GM12878 (cell line): ENCODE measurements at regions not wholly inside any gene's neighbourhood (a gene's known extent, or its start where the extent isn't known, plus 50 kb on each side); places are given as distances from the start of the nearest gene placed in this dataset.

ENCODE experiments used
- ATAC-seq: fragments of 200-7000 bp; cut with Tn5 transposase; 3 replicates; pipeline ENCODE4 v1.9.1; 2020; ENCODE audit warnings: mild to moderate bottlenecking, moderate library complexity
- BruUV-seq: library from RNA; stranded (reverse); fragments of 400-500 nt; replicated peaks from 2 replicates; lab custom pipeline; 2021; lab: Mats Ljungman, UMichigan
- CTCF ChIA-PET: fragments of 300-600 bp; sonication (Branson Sonifier 250); formaldehyde crosslinking; extraction: SDS; loops from one replicate; lab custom pipeline; 2021; ENCODE audit warnings: inconsistent platforms; lab: Yijun Ruan, JAX
- POLR2A ChIA-PET: fragments of 350-600 bp; formaldehyde crosslinking; extraction: SDS; loops from one replicate; lab custom pipeline; 2021; ENCODE audit warnings: inconsistent platforms; lab: Charles Lee
- RAD21 ChIA-PET: fragments of 300-600 bp; sonication (Branson Sonifier 250); formaldehyde crosslinking; loops from one replicate; lab custom pipeline; 2023; ENCODE audit warnings: antibody characterized with exemption; ENCODE audit not compliant: unreplicated experiment; lab: Charles Lee
- SMC1A ChIA-PET: fragments of 300-600 bp; sonication (Branson Sonifier 250); formaldehyde crosslinking; loops from one replicate; lab custom pipeline; 2023; ENCODE audit not compliant: unreplicated experiment, uncharacterized antibody; lab: Charles Lee
- DNase-seq: peaks from one replicate; pipeline ENCODE4 v3.0.0-alpha.2; 2011; ENCODE audit warnings: low read depth, low spot score
- FAIRE-seq: peaks from 3 replicates; lab custom pipeline; 2011; peaks lifted over from hg19 to GRCh38; lab: Jason Lieb, UNC
- H2AFZ ChIP-seq: 2 replicates; pipeline ENCODE4 v1.6.0; 2011; ENCODE audit warnings: low read depth, low read length, control low read depth; ENCODE audit not compliant: control insufficient read depth
- H3K27ac ChIP-seq: 2 replicates; pipeline ENCODE4 v1.5.1; 2011; ENCODE audit warnings: control low read depth; ENCODE audit not compliant: control insufficient read depth, insufficient read depth
- H3K27me3 ChIP-seq, 2 experiments: replicated peaks in 1 of 2; 2 replicates each; pipeline versions ENCODE4 v1.6.0 to v1.6.1; 2011; ENCODE audit warnings: low read length in 1 of 2; ENCODE audit not compliant: control insufficient read depth in 2 of 2, insufficient read depth in 2 of 2
- H3K36me3 ChIP-seq, 2 experiments: 2 replicates each; pipeline ENCODE4 v1.5.1; 2011; ENCODE audit warnings: low read length in 1 of 2; ENCODE audit not compliant: control insufficient read depth in 2 of 2, insufficient read depth in 2 of 2
- H3K4me1 ChIP-seq: 2 replicates; pipeline ENCODE4 v1.6.1; 2011; ENCODE audit warnings: mild to moderate bottlenecking, low read length, moderate library complexity, mixed read lengths; ENCODE audit not compliant: control insufficient read depth, insufficient read depth
- H3K4me2 ChIP-seq: 2 replicates; pipeline ENCODE4 v1.6.0; 2011; ENCODE audit warnings: control low read depth; ENCODE audit not compliant: control insufficient read depth, insufficient read depth
- H3K4me3 ChIP-seq: fragments of 200-600 bp; sonication (generic); 2 replicates; pipeline ENCODE4 v1.5.1; 2016
- H3K79me2 ChIP-seq: 2 replicates; pipeline ENCODE4 v1.6.0; 2011; ENCODE audit warnings: low read length; ENCODE audit not compliant: control insufficient read depth, insufficient read depth
- H3K9ac ChIP-seq: 2 replicates; pipeline ENCODE4 v1.8.0; 2011; ENCODE audit warnings: low read length, control low read depth, mixed read lengths; ENCODE audit not compliant: control insufficient read depth, insufficient read depth
- H3K9me3 ChIP-seq: replicated peaks from 3 replicates; pipeline ENCODE4 v1.5.1; 2011; ENCODE audit warnings: mild to moderate bottlenecking, low read length; ENCODE audit not compliant: control insufficient read depth, insufficient read depth
- H4K20me1 ChIP-seq: 2 replicates; pipeline ENCODE4 v1.6.0; 2011; ENCODE audit not compliant: control insufficient read depth, insufficient read depth
- NKRF ChIP-seq: fragments of 450-650 bp; conservative IDR thresholded peaks from 2 replicates; pipeline ENCODE4 v1.6.1; 2017; ENCODE audit warnings: mild to moderate bottlenecking, moderate library complexity
- PKNOX1 ChIP-seq: fragments of 450-650 bp; IDR thresholded peaks from 2 replicates; pipeline ENCODE4 v1.6.1; 2016; ENCODE audit warnings: mild to moderate bottlenecking
- SMAD5 ChIP-seq: IDR thresholded peaks from 2 replicates; pipeline ENCODE4 v1.6.1; 2016; ENCODE audit warnings: antibody characterized with exemption, low read depth
- WGBS: methylation state at CpG from one replicate; pipeline ENCODE4 v1.1.6; 2016; ENCODE audit warnings: low lambda C conversion rate; ENCODE audit not compliant: insufficient replicate concordance, insufficient coverage; ENCODE audit errors: missing lambda C conversion rate; 5-methylcytosine and 5-hydroxymethylcytosine counted together
- in situ Hi-C: fragments of 300-500 bp; cut with MboI; formaldehyde crosslinking; loops from 9 replicates; pipeline ENCODE4 v1.14.3; 2018; ENCODE audit warnings: mixed read lengths
- intact Hi-C: fragments of 100-400 bp; cut with micrococcal nuclease; formaldehyde crosslinking; loops from one replicate; pipeline ENCODE4 v1.14.2; 2022; ENCODE audit not compliant: unreplicated experiment

- ChIA-PET RAD21 (interaction anchor here (0.7 to 3.0 kb wide), 2 partner anchors 81 to 116 kb away, joined by 3 to 26 read pairs; no protein-coding TSS in a partner anchor), POLR2A (interaction anchor here (1.1 kb wide), 1 partner anchor 91 kb away, joined by 4 read pairs; no protein-coding TSS in a partner anchor), CTCF (interaction anchor here (1.9 to 7.4 kb wide), 2 partner anchors 16 to 94 kb away, joined by 4 to 47 read pairs; no protein-coding TSS in a partner anchor), SMC1A (interaction anchor here (1.0 to 14.8 kb wide), 5 partner anchors 15 to 183 kb away, joined by 4 to 290 read pairs (median 64); no protein-coding TSS in a partner anchor)
- no peaks in the 10 kb centered on the region for H4K20me1 ChIP-seq
- ATAC-seq (no peak), DNase-seq (no peak), FAIRE-seq (no peak)
- H3K9me3 ChIP-seq, result no peaks in the 10 kb centered on the region; the same call in 1 of the 3 replicates
- no peaks in the 10 kb centered on the region for H3K36me3 ChIP-seq
- H3K4me1 ChIP-seq, result peaks cover 50% of the 10 kb centered on the region
- TF ChIP-seq NKRF (0 out of 2 replicates have a peak, but pooled peaks have one; percentile 23), SMAD5 (no peak), PKNOX1 (peak; percentile 31; the same call in 1 of the 2 replicates)
- 93% methylated on average over 7 of the region's 7 CpGs for WGBS
- no peaks in the 10 kb centered on the region; the same call in 1 of the 2 replicates for H3K79me2 ChIP-seq
- H3K4me2 ChIP-seq, result no peak overlapping the region
- no peak overlapping the region for H3K27ac ChIP-seq
- H3K27me3 ChIP-seq, result no peaks in the 10 kb centered on the region
- in situ Hi-C loops (loop anchor here (25.0 kb wide), 1 partner anchor 1547 kb away; the partner anchor contains the start of gene ZFP64), intact Hi-C loops (no loop called here)
- no peak overlapping the region for H3K9ac ChIP-seq
- no peak overlapping the region for H2AFZ ChIP-seq
- no peak overlapping the region for H3K4me3 ChIP-seq
- no TSS peak for BruUV-seq
These were observed 140.5 kb upstream of the ZNF217 start for GRCh38 chr20:53734006-53734688.
